Ovary (tissue), 3 donors: ENCODE measurements at regions not wholly inside any gene's neighbourhood (a gene's known extent, or its start where the extent isn't known, plus 50 kb on each side); places are given as distances from the start of the nearest gene placed in this dataset.

Experiments used
- CTCF ChIP-seq, 3 donors: fragments of 450-650 bp in 2 of 3; fragments of 200-600 bp in 1 of 3; IDR thresholded peaks; one replicate each; pipeline versions ENCODE4 v1.5.1 to v1.8.0; 2016 to 2022; ENCODE audit warnings: antibody characterized with exemption in 3 of 3, mild to moderate bottlenecking in 1 of 3
- POLR2A ChIP-seq: fragments of 450-650 bp; IDR thresholded peaks from one replicate; pipeline ENCODE4 v1.6.1; 2017; ENCODE audit warnings: antibody characterized with exemption, mild to moderate bottlenecking, moderate library complexity
- donor health status: DM: no; HTN: no; CAD: no.

GRCh38 chr2:8510519-8510918, 171.3 kb upstream of the ID2 start:
- TF ChIP-seq CTCF (IDR thresholded peaks at IDR 0.05), result no peak
- TF ChIP-seq POLR2A, result no peak
